Naive thymus-derived CD4-positive, alpha-beta T cell (primary cell): ENCODE measurements at regions not wholly inside any gene's neighbourhood (a gene's known extent, or its start where the extent isn't known, plus 50 kb on each side); places are given as distances from the start of the nearest gene placed in this dataset.

Experiments
- ATAC-seq: fragments of 150-1000 bp; cut with Tn5 transposase; 2 replicates; pipeline ENCODE4 v1.10.0; 2021; ENCODE audit warnings: mild to moderate bottlenecking, moderate library complexity
- CTCF ChIA-PET: fragments of 350-600 bp; sonication (Branson Sonifier 250); formaldehyde crosslinking; loops from one replicate; lab custom pipeline; 2021; ENCODE audit warnings: antibody characterized with exemption; lab: Charles Lee
- POLR2A ChIA-PET: fragments of 350-600 bp; sonication (Branson Sonifier 250); formaldehyde crosslinking; loops from one replicate; lab custom pipeline; 2021; ENCODE audit warnings: antibody characterized with exemption, inconsistent platforms; lab: Charles Lee
- DNase-seq, 9 donors: peaks; one replicate each; pipeline versions ENCODE4 v3.0.0 to v3.0.0-alpha.2; 2020 to 2022; ENCODE audit warnings: mixed read lengths in 1 of 9
- H3K27ac ChIP-seq: one replicate; pipeline ENCODE4 v1.7.0; 2013; ENCODE audit warnings: mild to moderate bottlenecking, low read depth, low read length, moderate library complexity
- H3K27me3 ChIP-seq, 2 donors: one replicate each; pipeline ENCODE4 v1.7.0; 2013; ENCODE audit warnings: low read length in 2 of 2, mild to moderate bottlenecking in 2 of 2, moderate library complexity in 2 of 2; ENCODE audit not compliant: control insufficient read depth in 2 of 2, insufficient read depth in 2 of 2
- H3K36me3 ChIP-seq, 3 experiments: 1 replicate in 2 of 3; 2 replicates in 1 of 3; pipeline ENCODE4 v1.7.0; 2013; ENCODE audit warnings: low read length in 3 of 3, mild to moderate bottlenecking in 3 of 3, moderate library complexity in 1 of 3; ENCODE audit not compliant: insufficient read depth in 3 of 3, control insufficient read depth in 2 of 3
- H3K4me1 ChIP-seq, 2 donors: one replicate each; pipeline ENCODE4 v1.7.0; 2013; ENCODE audit warnings: low read length in 2 of 2, mild to moderate bottlenecking in 2 of 2, moderate library complexity in 1 of 2; ENCODE audit not compliant: control insufficient read depth in 2 of 2, insufficient read depth in 2 of 2
- H3K4me3 ChIP-seq: 2 replicates; pipeline ENCODE4 v1.7.0; 2013; ENCODE audit warnings: mild to moderate bottlenecking, low read length
- H3K9me3 ChIP-seq, 3 experiments: 1 replicate in 2 of 3; 2 replicates in 1 of 3; pipeline ENCODE4 v1.7.0; 2013; ENCODE audit warnings: low read length in 3 of 3; ENCODE audit not compliant: control insufficient read depth in 2 of 3
- H3K27ac Mint-ChIP-seq, 9 donors: one replicate each; pipeline ENCODE4 v1.8.0; 2020 to 2022; ENCODE audit warnings: mixed read lengths in 9 of 9, mild to moderate bottlenecking in 8 of 9, moderate library complexity in 5 of 9, inconsistent platforms in 2 of 9
- H3K27me3 Mint-ChIP-seq, 5 donors: one replicate each; pipeline ENCODE4 v1.8.0; 2021 to 2022; ENCODE audit warnings: mixed read lengths in 5 of 5, mild to moderate bottlenecking in 1 of 5
- H3K36me3 Mint-ChIP-seq, 5 donors: one replicate each; pipeline ENCODE4 v1.8.0; 2020 to 2022; ENCODE audit warnings: mixed read lengths in 5 of 5, mild to moderate bottlenecking in 3 of 5, inconsistent platforms in 1 of 5
- H3K4me1 Mint-ChIP-seq, 7 donors: one replicate each; pipeline ENCODE4 v1.8.0; 2020 to 2022; ENCODE audit warnings: mixed read lengths in 7 of 7, mild to moderate bottlenecking in 3 of 7, inconsistent platforms in 1 of 7
- H3K4me3 Mint-ChIP-seq, 10 donors: one replicate each; pipeline ENCODE4 v1.8.0; 2020 to 2022; ENCODE audit warnings: mild to moderate bottlenecking in 10 of 10, mixed read lengths in 10 of 10, moderate library complexity in 6 of 10, inconsistent platforms in 2 of 10
- H3K9me3 Mint-ChIP-seq, 11 donors: one replicate each; pipeline ENCODE4 v1.8.0; 2020 to 2022; ENCODE audit warnings: mixed read lengths in 11 of 11, mild to moderate bottlenecking in 4 of 11, inconsistent platforms in 1 of 11, moderate library complexity in 1 of 11
- intact Hi-C, 2 donors: fragments of 100-400 bp; cut with micrococcal nuclease; formaldehyde crosslinking; loops; one replicate each; pipeline ENCODE4 v1.15.1; 2023

DNA sequence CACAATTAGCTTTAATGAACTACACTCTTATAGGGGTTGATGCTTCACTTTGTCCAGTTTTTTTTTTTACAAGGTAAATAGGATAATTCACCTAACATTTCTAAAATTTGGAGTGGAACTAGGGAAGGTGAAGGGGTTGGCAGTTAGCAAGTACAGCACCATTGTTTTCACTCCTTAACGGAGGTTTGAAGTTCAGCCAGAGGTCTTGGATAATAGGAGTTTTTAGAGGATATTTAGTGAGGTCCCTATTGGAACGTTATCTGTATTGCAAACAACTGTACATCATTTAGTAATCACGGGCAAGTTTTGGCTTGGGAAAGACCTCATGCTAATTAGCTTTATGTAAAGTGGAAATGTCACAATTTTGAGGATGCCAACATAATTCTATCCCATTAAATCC, 52.3 kb upstream of the TBX18 start:
- Histone ChIP-seq H3K4me3 (no peak overlapping the region), H3K27ac (no peak overlapping the region), H3K9me3 (no peaks in the 10 kb centered on the region), H3K4me1 (no peaks in the 10 kb centered on the region), H3K27me3 (no peaks in the 10 kb centered on the region), H3K36me3 (no peaks in the 10 kb centered on the region)
- DNase-seq, result no peak
- ATAC-seq, result no peak
- POLR2A ChIA-PET, result no interaction called here
- Mint-ChIP-seq H3K4me3 (no peak overlapping the region), H3K27me3 (no peaks in the 10 kb centered on the region), H3K9me3 (peaks cover 0 to 20% (median 5%) of the 10 kb centered on the region in 11 donors), H3K36me3 (no peaks in the 10 kb centered on the region), H3K4me1 (no peaks in the 10 kb centered on the region), H3K27ac (no peak overlapping the region)
- intact Hi-C loops, result no loop called here
- CTCF ChIA-PET, result no interaction called here

DNA sequence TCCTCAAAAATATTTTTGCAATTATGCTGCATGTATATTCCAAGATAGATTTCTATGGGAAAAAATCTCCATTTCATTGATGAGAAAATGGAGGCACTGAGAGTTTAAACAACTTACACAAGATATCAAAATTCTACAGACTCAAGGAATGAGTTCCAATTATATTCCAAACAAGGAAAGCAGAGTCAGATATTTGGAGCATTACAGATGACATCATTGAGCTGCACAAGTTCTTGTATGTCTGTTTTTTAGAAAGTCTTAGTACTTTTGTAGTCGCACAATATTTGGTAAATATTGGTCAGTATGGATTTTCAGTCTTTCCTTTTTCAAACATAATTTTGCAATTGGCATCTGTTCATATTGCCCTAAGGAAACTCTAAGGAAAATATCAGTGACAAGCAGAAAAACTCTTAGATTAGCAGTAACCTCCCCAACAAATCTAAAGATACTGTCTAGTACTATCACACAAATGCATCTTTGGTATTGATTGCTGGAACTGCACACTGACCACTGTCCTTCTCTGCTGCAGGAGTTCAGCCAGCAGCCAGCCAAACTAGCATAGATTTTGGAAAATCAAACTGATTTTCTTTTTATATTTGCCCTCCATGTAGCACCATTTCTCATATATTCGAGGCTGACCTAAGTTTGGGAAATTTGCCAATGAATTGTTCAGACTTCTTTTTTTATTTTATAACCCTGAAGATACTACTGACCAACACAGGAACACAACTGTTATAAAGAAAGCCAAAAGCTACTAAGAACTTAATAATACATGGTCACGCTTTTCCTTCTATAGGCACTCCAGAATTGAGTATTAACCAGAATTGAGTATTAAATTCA, 51.7 kb upstream of the TBX18 start:
- Mint-ChIP-seq H3K4me1 (no peaks in the 10 kb centered on the region), H3K9me3 (peaks cover 0 to 20% (median 5%) of the 10 kb centered on the region in 11 donors), H3K36me3 (no peaks in the 10 kb centered on the region), H3K4me3 (no peak overlapping the region), H3K27ac (no peak overlapping the region), H3K27me3 (no peaks in the 10 kb centered on the region)
- ATAC-seq (no peak), DNase-seq (no peak)
- Histone ChIP-seq H3K4me1 (no peaks in the 10 kb centered on the region), H3K4me3 (no peak overlapping the region), H3K9me3 (no peaks in the 10 kb centered on the region), H3K36me3 (no peaks in the 10 kb centered on the region), H3K27me3 (no peaks in the 10 kb centered on the region), H3K27ac (no peak overlapping the region)
- intact Hi-C loops, result no loop called here
- POLR2A ChIA-PET, result no interaction called here
- CTCF ChIA-PET, result no interaction called here
